ENCODE measurements at regions not wholly inside any gene's neighbourhood (a gene's known extent, or its start where the extent isn't known, plus 50 kb on each side); places are given as distances from the start of the nearest gene placed in this dataset.

- TF ChIP-seq ZMYM3 (CRISPR knock-in tag; IDR thresholded peaks at IDR 0.05) (peak; percentile 18; the same call in 1 of the 2 replicates), SCMH1 (CRISPR knock-in tag; IDR thresholded peaks at IDR 0.05; ENCODE audit: borderline replicate concordance) (no peak), RXRA (CRISPR knock-in tag; IDR thresholded peaks at IDR 0.05) (0 out of 2 replicates have a peak, but pooled peaks have one; percentile 34), SYNCRIP (IDR thresholded peaks at IDR 0.05; ENCODE audit: insufficient read depth, low read depth, low read length) (no peak), HINFP (CRISPR knock-in tag; IDR thresholded peaks at IDR 0.05; ENCODE audit: low read depth) (no peak), ZNF776 (CRISPR knock-in tag; IDR thresholded peaks at IDR 0.05) (no peak), ZNF572 (CRISPR knock-in tag; IDR thresholded peaks at IDR 0.05) (no peak), SP2 (CRISPR knock-in tag; IDR thresholded peaks at IDR 0.05) (no peak), ZBTB3 (CRISPR knock-in tag; IDR thresholded peaks at IDR 0.05; ENCODE audit: borderline replicate concordance, low read depth) (no peak), ZSCAN20 (CRISPR knock-in tag; IDR thresholded peaks at IDR 0.05; ENCODE audit: borderline replicate concordance) (no peak), ERF (CRISPR knock-in tag; IDR thresholded peaks at IDR 0.05) (peak; percentile 26; the same call in 1 of the 2 replicates), ZNF296 (CRISPR knock-in tag; conservative IDR thresholded peaks at IDR 0.05) (no peak), NFKBIZ (CRISPR knock-in tag; IDR thresholded peaks at IDR 0.05) (no peak), ZNF414 (CRISPR knock-in tag; IDR thresholded peaks at IDR 0.05) (peak; percentile 21; the same call in 1 of the 2 replicates), STAG1 (CRISPR knock-in tag; IDR thresholded peaks at IDR 0.05) (peak; percentile 82), ZSCAN21 (CRISPR knock-in tag; IDR thresholded peaks at IDR 0.05; ENCODE audit: borderline replicate concordance) (0 out of 2 replicates have a peak, but pooled peaks have one; percentile 13), ZNF263 (CRISPR knock-in tag; IDR thresholded peaks at IDR 0.05) (0 out of 2 replicates have a peak, but pooled peaks have one; percentile 40), ZNF644 (CRISPR knock-in tag; IDR thresholded peaks at IDR 0.05; ENCODE audit: low read depth) (no peak), PRDM10 (CRISPR knock-in tag; IDR thresholded peaks at IDR 0.05; ENCODE audit: low read depth) (no peak), MTA1 (CRISPR knock-in tag; IDR thresholded peaks at IDR 0.05; ENCODE audit: borderline replicate concordance) (no peak; the same call in 1 of the 2 replicates), ZMYM4 (CRISPR knock-in tag; IDR thresholded peaks at IDR 0.05) (peak; percentile 47; the same call in 1 of the 2 replicates), ZNF605 (CRISPR knock-in tag; IDR thresholded peaks at IDR 0.05) (0 out of 2 replicates have a peak, but pooled peaks have one; percentile 35), YY1 (IDR thresholded peaks at IDR 0.05; ENCODE audit: insufficient read depth, insufficient replicate concordance, low read depth, low read length) (peak; percentile 46)
- TF ChIP-seq, protein P1, sequence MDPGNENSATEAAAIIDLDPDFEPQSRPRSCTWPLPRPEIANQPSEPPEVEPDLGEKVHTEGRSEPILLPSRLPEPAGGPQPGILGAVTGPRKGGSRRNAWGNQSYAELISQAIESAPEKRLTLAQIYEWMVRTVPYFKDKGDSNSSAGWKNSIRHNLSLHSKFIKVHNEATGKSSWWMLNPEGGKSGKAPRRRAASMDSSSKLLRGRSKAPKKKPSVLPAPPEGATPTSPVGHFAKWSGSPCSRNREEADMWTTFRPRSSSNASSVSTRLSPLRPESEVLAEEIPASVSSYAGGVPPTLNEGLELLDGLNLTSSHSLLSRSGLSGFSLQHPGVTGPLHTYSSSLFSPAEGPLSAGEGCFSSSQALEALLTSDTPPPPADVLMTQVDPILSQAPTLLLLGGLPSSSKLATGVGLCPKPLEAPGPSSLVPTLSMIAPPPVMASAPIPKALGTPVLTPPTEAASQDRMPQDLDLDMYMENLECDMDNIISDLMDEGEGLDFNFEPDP (CRISPR knock-in tag; conservative IDR thresholded peaks at IDR 0.05), result no peak
Measured at GRCh38 chr1:50332941-50333594, 90.2 kb downstream of the DMRTA2 start (continued).
